ENCODE measurements at regions not wholly inside any gene's neighbourhood (a gene's known extent, or its start where the extent isn't known, plus 50 kb on each side); places are given as distances from the start of the nearest gene placed in this dataset.
"Not testable (repeated sequence)": the region's sequence is repeated elsewhere in the genome, so short reads cannot be mapped to it uniquely, and the experiment has no call there.

- no peak for DNase-seq
These were observed 273.4 kb downstream of the IGSF11 start for GRCh38 chr3:118761291-118761606.

DNA sequence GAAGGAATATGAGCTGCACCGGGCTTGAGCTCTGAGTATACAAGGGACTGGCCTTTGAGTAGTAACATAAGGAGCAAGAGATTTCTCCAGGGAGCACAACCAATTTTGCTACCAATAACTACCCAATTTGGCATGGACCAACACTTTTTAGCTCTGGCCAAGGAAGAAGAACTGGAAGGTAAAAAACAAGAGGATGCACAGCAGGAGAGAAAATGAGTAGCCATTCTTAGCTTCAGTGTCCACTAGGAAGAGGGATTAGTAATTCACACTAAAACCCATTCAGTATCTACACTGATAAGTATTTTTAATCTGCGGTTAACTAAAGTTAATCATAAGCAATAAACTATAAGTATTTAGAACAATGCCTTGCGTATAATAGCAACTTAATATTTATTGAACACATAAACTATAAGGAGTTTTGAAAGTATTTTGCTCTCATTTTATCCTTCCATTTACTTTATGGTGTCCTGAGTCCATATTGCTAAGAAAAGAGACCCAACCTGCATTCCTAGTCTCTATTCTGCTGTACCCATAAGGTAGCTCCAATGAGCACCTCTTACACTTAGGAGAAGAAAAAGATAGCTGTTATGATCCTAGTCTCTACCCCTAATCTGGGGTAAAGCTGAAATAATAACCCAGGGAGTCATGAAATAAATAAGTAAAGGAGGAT lies 268.9 kb downstream of the IGSF11 start:
- DNase-seq = no peak

DNA sequence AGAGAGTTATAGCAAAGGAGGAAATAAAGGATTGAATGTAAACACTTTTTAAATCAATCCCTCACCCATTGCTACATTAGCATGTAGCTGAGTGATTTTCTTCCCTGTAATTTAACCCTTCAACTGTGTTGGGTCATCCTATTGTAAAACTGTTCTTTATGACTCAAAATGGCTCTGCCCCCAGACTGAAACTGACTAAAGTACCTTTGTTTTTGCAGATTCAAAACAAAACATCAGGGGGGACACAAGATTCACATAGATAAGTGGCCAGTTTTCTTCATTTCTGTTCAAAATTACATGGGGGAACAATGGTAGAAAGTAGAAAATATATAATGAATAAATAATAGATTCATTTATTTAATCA lies 268.4 kb downstream of the IGSF11 start:
- DNase-seq = no peak

DNA sequence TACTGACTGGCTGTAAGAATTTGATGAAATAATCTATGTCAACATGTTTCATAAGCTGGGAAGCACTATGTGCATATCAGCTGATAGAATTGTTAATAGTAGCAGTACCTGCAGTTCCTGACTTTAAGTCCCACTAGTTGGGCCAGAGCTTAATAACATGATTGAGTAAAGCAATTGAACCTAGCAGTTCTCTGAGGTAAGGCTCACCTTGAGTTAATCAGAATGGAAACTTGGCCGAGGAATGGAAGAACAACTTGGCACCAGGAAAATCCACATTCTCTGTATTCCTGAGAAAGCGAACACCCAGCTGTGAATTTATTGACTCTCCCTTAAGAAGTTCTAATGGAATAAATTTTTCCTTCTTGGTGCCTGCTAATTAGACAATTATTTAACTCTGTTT lies 262.6 kb downstream of the IGSF11 start:
- DNase-seq = no peak

- DNase-seq = peak; percentile 51
These were observed 262.1 kb downstream of the IGSF11 start for GRCh38 chr3:118772547-118773011.

- DNase-seq = no peak
These were observed 259.6 kb downstream of the IGSF11 start for GRCh38 chr3:118775021-118775420.

DNA sequence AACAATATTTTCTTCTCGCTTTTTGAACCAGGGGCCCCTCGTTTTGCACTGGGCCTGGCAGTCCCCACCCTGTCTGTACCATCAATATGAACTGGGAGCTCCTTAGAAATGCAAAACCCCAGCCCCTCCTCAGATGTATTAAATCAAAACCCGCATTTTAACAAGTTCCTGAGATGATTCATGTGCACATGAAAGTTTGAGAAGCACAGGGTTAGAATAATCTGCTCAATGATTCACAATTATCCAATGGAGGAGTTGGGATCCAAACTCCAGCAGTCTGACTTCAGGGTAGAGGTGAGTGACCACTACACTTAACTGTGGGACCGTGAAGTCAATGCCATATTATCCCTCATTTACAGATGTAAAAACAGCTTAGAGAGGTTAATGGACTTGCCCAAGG lies 256.4 kb downstream of the IGSF11 start:
- no peak for DNase-seq

DNA sequence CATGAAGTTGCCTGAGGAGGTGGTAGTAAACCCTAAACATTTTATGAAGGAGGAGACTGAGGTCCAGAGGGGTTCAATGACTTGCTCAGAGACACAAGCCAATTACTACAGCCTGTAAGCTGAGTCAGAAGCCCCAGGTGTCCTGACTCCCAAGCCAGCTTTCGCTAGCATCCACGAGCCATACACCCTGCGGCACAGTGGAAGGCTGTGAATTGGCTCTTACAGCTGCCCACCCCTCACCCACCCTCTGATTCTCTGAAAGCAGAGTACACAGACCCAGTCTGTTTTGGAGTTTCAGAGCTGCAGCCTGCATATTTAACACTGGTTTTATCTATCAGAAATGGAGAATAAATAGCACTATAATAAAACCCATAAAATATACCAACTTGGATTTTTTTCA lies 253.4 kb downstream of the IGSF11 start:
- DNase-seq = no peak

- DNase-seq = no peak
These were observed 252.8 kb downstream of the IGSF11 start for GRCh38 chr3:118781839-118782238.

DNA sequence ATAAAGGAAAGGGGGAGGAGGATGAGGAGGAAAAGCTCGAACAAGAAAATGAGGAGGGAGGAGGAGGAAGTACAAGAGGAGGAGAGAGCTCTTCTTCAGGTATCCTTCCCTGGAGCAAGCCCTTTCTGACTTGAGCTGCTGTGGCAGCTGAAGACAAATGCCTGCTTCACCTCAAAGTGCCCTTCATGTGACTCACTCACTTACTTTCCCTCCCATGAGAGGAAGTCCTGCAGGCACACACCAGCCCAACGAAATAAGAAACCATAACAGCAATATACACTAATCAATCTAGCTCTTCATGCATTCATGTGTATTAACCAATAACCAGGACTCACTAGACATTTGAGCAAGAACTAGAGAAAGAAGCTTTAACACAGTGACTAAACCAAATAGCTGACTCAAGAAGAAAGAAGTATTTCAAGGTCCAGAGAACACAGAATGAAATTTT lies 251.9 kb downstream of the IGSF11 start:
- no peak for DNase-seq

DNA sequence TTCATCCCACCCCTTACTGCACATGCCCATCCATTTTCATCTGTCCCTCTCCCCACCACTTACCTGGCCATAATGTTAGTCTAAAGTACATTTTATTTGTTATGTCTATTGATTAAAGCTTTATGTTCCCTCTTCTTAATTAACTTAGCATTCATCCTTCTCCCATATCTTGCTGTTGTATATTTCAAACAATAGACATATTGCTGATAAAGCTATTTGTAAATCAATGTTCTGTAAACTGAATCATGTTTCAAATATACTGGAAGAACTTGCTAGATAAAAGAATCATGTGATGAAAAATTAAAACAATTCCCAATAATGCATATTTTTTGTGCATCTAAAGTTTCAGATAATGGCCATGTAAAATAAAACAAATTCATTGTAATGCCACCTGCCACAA lies 249.2 kb downstream of the IGSF11 start:
- no peak for DNase-seq

GRCh38 chr3:118791246-118791645 lies 243.4 kb downstream of the IGSF11 start:
- no peak for DNase-seq

DNA sequence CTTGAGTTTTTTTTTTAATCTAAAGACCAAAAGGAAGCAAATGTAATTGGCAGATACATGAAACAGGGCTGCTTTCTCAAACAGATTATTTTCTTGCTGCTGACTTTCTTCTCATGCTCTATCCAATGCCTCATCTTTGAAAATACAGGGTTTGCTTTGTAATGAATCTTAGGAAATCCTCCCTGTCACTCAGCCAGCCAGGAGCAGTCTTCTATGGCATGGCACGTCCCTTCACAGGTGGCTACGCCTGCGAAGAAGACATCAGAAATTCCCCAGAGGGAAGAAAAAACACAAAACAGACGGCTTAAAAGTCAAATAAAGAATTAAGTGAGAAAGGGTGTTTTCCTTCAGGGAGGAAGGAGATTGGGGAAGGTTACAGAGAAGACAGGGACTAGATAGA lies 242.5 kb downstream of the IGSF11 start:
- DNase-seq = no peak

- DNase-seq = no peak
These were observed 241.5 kb downstream of the IGSF11 start for GRCh38 chr3:118793176-118793575.

- no peak for DNase-seq
These were observed 235.3 kb downstream of the IGSF11 start for GRCh38 chr3:118799303-118799702.

- DNase-seq = no peak
These were observed 232.7 kb downstream of the IGSF11 start for GRCh38 chr3:118801899-118802298.

DNA sequence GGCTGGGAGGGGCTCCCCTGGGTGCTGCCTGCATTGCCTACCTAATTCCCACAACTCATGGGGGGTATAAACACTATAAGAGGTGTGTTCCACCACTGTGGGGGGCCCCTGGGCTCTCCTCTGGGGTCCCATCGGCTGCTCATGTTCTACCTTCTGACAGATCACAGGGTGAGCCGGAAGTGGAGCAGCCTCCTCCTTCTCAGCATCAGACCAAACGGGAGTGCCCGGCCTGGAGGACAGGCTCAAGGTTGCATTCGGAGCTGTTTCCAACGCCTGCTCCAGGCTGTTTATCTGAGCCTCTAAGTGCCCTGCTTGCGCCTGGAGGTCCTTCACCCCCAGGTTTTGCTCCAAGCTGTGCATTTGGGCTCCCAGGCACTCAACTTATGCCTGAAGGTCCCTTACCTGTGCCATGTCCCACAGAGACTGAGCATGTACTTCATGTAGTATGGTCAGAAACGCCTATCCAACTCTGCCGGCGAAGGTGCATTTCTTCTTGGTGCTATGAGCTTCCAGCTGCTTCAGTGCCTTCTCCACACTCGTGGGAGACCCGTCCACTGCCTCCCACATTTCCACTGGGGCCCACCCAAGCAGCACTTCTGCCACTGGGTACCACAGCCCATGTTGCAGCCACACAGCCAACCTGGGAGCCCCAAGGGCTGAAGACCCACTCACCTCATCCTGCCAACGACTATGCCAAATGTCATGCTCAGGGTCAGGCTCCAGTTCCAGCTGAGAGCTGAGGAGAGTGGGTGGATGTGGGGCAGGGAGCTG lies 232.1 kb downstream of the IGSF11 start:
- no peak for DNase-seq

DNA sequence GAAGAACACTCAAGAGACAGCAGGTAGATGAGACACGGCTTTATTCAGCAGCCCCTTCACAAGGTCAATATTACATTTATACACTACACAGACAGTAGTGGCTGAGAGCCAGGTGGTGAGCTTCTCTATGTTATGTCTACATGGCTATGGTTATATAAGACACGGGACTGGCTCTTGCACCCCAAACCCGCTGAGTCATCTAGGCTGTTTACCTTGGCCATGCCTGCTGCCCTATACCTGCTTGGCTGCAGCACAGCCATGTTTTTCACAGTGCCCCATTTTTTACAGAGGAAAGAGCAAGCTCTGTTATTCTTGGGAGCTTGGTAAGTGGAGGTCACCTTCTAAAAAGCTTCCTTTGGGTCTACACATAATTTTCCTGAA lies 231.6 kb downstream of the IGSF11 start:
- DNase-seq = no peak

GRCh38 chr3:118805007-118805406 lies 229.6 kb downstream of the IGSF11 start:
- no peak for DNase-seq

GRCh38 chr3:118806423-118806822 lies 228.2 kb downstream of the IGSF11 start:
- no peak for DNase-seq

GRCh38 chr3:118807349-118807748 lies 227.3 kb downstream of the IGSF11 start:
- DNase-seq = not testable (repeated sequence)

DNA sequence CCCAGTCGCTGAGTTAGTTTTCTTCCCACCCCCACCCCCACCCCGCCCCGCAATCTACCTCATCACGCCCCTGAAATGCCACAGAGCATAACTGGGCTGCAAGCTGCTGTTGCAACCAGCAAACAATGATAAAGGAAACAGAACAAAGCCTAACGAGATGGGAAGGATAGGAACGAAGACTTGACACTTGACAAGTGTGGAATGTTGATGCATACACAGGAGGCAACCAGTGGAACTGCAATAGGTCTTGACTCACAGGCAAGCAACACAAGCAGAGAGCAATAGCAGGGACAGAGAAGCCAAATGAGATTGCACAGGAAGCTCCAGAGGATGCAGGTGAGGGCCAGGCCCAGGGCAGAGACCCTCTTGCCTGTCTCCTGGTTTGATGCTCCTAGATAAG lies 225.9 kb downstream of the IGSF11 start:
- no peak for DNase-seq

DNA sequence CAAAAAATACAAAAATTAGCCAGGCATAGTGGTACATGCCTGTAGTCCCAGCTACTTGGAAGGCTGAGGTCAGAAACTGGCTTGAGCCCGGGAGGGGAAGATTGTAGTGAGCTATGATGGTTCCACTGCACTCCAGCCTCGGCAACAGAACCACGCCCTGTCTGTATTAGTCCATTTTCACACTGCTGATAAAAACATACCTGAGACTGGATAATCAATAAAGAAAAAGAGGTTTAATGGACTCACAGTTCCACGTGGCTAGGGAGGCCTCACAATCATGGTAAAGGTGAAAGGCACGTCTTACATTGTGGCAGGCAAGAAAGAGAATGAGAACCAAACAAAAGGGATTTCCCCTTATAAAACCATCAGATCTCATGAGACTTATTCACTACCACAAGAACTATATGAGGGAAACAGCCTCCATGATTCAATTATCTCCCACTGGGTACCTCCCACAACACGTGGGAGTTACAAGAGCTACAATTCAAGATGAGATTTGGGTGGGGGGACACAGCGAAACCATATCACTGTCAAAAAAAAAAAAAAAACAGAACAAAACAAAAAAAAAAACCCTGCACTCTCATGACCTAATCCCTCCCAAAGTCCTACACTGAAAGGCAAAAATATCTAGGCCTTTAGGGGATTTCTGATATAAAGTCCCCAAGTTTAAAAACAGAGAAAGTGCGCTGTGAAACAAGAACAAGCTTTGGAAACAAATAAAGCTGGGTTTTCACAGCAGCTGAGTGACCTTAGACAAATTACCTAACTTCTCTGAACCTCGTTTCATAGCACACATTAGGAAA lies 224.7 kb downstream of the IGSF11 start:
- DNase-seq = peak; percentile 2

DNA sequence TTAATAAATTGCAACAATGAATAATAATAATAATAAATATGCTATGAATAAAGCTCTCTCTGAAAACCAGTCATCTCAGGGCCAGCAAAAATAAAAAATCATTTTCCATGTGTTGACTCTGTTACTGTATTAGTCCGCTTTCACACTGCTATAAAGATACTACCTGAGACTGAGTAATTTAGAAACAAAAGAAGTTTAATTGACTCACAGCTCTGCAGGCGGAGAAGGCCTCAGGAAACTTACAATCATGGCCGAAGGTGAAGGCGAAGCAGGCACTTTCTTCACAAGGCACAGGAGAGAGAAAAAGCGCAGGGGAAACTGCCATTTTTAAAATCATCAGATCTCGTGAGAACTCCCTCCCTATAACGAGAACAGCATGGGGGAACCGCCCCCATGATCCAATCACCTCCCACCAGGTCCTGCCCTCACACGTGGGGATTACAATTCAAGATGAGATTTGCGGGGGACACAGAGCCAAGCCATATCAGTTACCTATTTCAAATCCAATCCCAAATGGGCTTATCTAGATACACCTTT lies 224.1 kb downstream of the IGSF11 start:
- no peak for DNase-seq

Data from inflammatory macrophage treated with lipopolysaccharide for 4 hours (primary cell).